ENCODE measurements at regions not wholly inside any gene's neighbourhood (a gene's known extent, or its start where the extent isn't known, plus 50 kb on each side); places are given as distances from the start of the nearest gene placed in this dataset.

- DNase-seq: no peak
- CTCF ChIA-PET: no interaction called here
- H3K9me3 ChIP-seq (ENCODE audit: insufficient read depth, low read depth): no peaks in the 10 kb centered on the region
- no peaks in the 10 kb centered on the region for H3K4me1 ChIP-seq (replicated peaks; ENCODE audit: insufficient read depth)
- peaks cover 35% of the 10 kb centered on the region for H3K27me3 ChIP-seq (ENCODE audit: insufficient read depth, low read depth)
- H3K79me2 ChIP-seq (ENCODE audit: low read depth): no peaks in the 10 kb centered on the region
- BruUV-seq (replicated peaks): no TSS peak
- H3K4me3 ChIP-seq: no peak overlapping the region
- no peak overlapping the region for H3K4me2 ChIP-seq
- H3K9me2 ChIP-seq (ENCODE audit: insufficient read depth): no peaks in the 10 kb centered on the region
- H3F3A ChIP-seq (ENCODE audit: insufficient read depth, low read depth): no peaks in the 10 kb centered on the region
- no peaks in the 10 kb centered on the region for H4K20me1 ChIP-seq (ENCODE audit: insufficient read depth)
- H3K36me3 ChIP-seq (ENCODE audit: low read depth): no peaks in the 10 kb centered on the region
- no peak overlapping the region for H3K27ac ChIP-seq
- POLR2A ChIA-PET (ENCODE audit: unreplicated experiment): no interaction called here
- intact Hi-C loops (cut with micrococcal nuclease; ENCODE audit: unreplicated experiment): no loop called here
- no peak for TF ChIP-seq EZH2 (IDR thresholded peaks at IDR 0.05; ENCODE audit: low read depth)
- TF ChIP-seq, protein P1, sequence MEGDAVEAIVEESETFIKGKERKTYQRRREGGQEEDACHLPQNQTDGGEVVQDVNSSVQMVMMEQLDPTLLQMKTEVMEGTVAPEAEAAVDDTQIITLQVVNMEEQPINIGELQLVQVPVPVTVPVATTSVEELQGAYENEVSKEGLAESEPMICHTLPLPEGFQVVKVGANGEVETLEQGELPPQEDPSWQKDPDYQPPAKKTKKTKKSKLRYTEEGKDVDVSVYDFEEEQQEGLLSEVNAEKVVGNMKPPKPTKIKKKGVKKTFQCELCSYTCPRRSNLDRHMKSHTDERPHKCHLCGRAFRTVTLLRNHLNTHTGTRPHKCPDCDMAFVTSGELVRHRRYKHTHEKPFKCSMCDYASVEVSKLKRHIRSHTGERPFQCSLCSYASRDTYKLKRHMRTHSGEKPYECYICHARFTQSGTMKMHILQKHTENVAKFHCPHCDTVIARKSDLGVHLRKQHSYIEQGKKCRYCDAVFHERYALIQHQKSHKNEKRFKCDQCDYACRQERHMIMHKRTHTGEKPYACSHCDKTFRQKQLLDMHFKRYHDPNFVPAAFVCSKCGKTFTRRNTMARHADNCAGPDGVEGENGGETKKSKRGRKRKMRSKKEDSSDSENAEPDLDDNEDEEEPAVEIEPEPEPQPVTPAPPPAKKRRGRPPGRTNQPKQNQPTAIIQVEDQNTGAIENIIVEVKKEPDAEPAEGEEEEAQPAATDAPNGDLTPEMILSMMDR (conservative IDR thresholded peaks at IDR 0.05): no peak
- H2AFZ ChIP-seq: no peak overlapping the region
Observed at GRCh38 chr15:98324341-98324970, 323.9 kb upstream of the IGF1R start.

GRCh38 chr15:98326804-98327203 is 321.5 kb upstream of the IGF1R start:
- Histone ChIP-seq H3F3A (ENCODE audit: insufficient read depth, low read depth) (no peaks in the 10 kb centered on the region), H3K27ac (no peak overlapping the region), H3K4me2 (no peak overlapping the region), H3K36me3 (ENCODE audit: low read depth) (no peaks in the 10 kb centered on the region), H3K9me2 (ENCODE audit: insufficient read depth) (no peaks in the 10 kb centered on the region), H4K20me1 (ENCODE audit: insufficient read depth) (no peaks in the 10 kb centered on the region), H3K9me3 (ENCODE audit: insufficient read depth, low read depth) (no peaks in the 10 kb centered on the region), H3K4me1 (replicated peaks; ENCODE audit: insufficient read depth) (no peaks in the 10 kb centered on the region), H3K79me2 (ENCODE audit: low read depth) (no peaks in the 10 kb centered on the region), H3K4me3 (no peak overlapping the region), H2AFZ (no peak overlapping the region), H3K27me3 (ENCODE audit: insufficient read depth, low read depth) (peaks cover 34% of the 10 kb centered on the region; the same call in 1 of the 2 replicates)
- ChIA-PET POLR2A (ENCODE audit: unreplicated experiment) (interaction anchor here (0.6 kb wide), 1 partner anchor 10 kb away, joined by 3 read pairs; no protein-coding TSS in a partner anchor), CTCF (no interaction called here)
- no peak for DNase-seq
- BruUV-seq (replicated peaks): no TSS peak
- intact Hi-C loops (cut with micrococcal nuclease; ENCODE audit: unreplicated experiment): no loop called here
- TF ChIP-seq, protein P1 (conservative IDR thresholded peaks at IDR 0.05): no peak
- TF ChIP-seq EZH2 (IDR thresholded peaks at IDR 0.05; ENCODE audit: low read depth): no peak

- Histone ChIP-seq H3K36me3 (ENCODE audit: low read depth) (no peaks in the 10 kb centered on the region), H3K9me3 (ENCODE audit: insufficient read depth, low read depth) (no peaks in the 10 kb centered on the region), H3K4me2 (no peak overlapping the region), H2AFZ (no peak overlapping the region), H3K9me2 (ENCODE audit: insufficient read depth) (no peaks in the 10 kb centered on the region), H3K4me3 (no peak overlapping the region), H3K27ac (no peak overlapping the region), H4K20me1 (ENCODE audit: insufficient read depth) (no peaks in the 10 kb centered on the region), H3K79me2 (ENCODE audit: low read depth) (no peaks in the 10 kb centered on the region), H3F3A (ENCODE audit: insufficient read depth, low read depth) (no peaks in the 10 kb centered on the region), H3K4me1 (replicated peaks; ENCODE audit: insufficient read depth) (no peaks in the 10 kb centered on the region), H3K27me3 (ENCODE audit: insufficient read depth, low read depth) (peaks cover 50% of the 10 kb centered on the region)
- ChIA-PET CTCF (no interaction called here), POLR2A (ENCODE audit: unreplicated experiment) (no interaction called here)
- no TSS peak for BruUV-seq (replicated peaks)
- intact Hi-C loops (cut with micrococcal nuclease; ENCODE audit: unreplicated experiment): no loop called here
- TF ChIP-seq EZH2 (IDR thresholded peaks at IDR 0.05; ENCODE audit: low read depth): no peak
- TF ChIP-seq, protein P1 (conservative IDR thresholded peaks at IDR 0.05): no peak
- no peak for DNase-seq
Observed at GRCh38 chr15:98330258-98330657, 318.1 kb upstream of the IGF1R start.
